Endothelial cell of umbilical vein (primary cell): ENCODE measurements at regions not wholly inside any gene's neighbourhood (a gene's known extent, or its start where the extent isn't known, plus 50 kb on each side); places are given as distances from the start of the nearest gene placed in this dataset.

ENCODE experiments used
- EZH2 ChIP-seq: IDR thresholded peaks from 2 replicates; pipeline ENCODE4 v1.6.1; 2012; ENCODE audit warnings: borderline replicate concordance, low read depth, mild to moderate bottlenecking, moderate library complexity, low read length, inconsistent platforms; ENCODE audit not compliant: severe bottlenecking
- FOS ChIP-seq: IDR thresholded peaks from 2 replicates; pipeline ENCODE4 v1.6.1; 2011; ENCODE audit warnings: mild to moderate bottlenecking, low read length, moderate library complexity, borderline replicate concordance; ENCODE audit not compliant: insufficient read depth
- GATA2 ChIP-seq: IDR thresholded peaks from 2 replicates; pipeline ENCODE4 v1.7.0; 2011; ENCODE audit warnings: low read depth, mild to moderate bottlenecking, moderate library complexity, mixed read lengths, low read length; ENCODE audit not compliant: insufficient read length, insufficient read depth
- JUN ChIP-seq: IDR thresholded peaks from 2 replicates; pipeline ENCODE4 v1.6.1; 2011; ENCODE audit warnings: borderline replicate concordance, low read depth; ENCODE audit not compliant: insufficient read length, insufficient read depth
- MYC ChIP-seq: IDR thresholded peaks from one replicate; pipeline ENCODE4 v1.6.1; 2011; ENCODE audit warnings: mild to moderate bottlenecking, low read depth, low read length
- POLR2A ChIP-seq: IDR thresholded peaks from 2 replicates; pipeline ENCODE4 v1.6.1; 2012; ENCODE audit warnings: low read depth, mild to moderate bottlenecking, control low read depth, low read length
- POLR2AphosphoS5 ChIP-seq: IDR thresholded peaks from 2 replicates; pipeline ENCODE4 v1.6.1; 2012; ENCODE audit warnings: low read depth, mild to moderate bottlenecking, control low read depth, low read length, moderate library complexity; ENCODE audit not compliant: insufficient read depth
- TF ChIP-seq, protein P1 (sequence below), 2 donors: IDR thresholded peaks; 1 replicate in 1 of 2; 2 replicates in 1 of 2; pipeline ENCODE4 v1.5.1; 2011; ENCODE audit warnings: low read length in 2 of 2, mild to moderate bottlenecking in 2 of 2, moderate library complexity in 2 of 2, control low read depth in 1 of 2, inconsistent platforms in 1 of 2, low read depth in 1 of 2; ENCODE audit not compliant: insufficient read depth in 1 of 2; ENCODE audit errors: extremely low read depth in 1 of 2
- TF ChIP-seq, protein P2 (sequence below): IDR thresholded peaks from 2 replicates; pipeline ENCODE4 v1.6.1; 2011; ENCODE audit not compliant: insufficient read depth, insufficient read length

DNA sequence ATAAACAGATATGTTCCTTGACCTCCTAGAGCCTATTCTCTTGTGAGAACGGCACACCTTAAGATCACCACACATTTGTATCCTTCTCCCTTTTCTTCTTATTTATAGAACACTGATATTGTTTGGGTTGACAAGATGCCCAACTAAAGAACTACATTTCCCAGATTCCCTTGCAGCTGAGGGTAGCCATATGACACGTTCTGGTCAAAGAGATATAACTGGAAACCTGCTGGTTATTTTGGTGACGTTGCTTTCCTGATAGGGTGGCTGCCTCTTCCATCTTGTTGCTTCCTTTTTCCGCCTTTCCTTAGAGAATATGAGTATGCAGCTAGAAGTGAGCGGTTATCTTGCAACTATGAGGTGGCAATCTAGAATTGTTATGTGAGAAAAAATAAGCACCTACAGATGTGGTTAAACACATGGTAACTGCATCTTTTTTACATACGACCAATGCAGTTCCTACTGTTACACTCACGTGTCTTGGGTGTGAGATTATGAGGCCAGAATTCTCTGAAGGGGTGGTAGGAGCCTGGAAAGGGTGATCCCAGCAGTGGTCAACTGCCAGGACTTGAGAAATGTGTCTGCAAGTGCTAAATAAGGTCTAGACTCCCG lies 72.9 kb downstream of the SEC61B start:
- TF ChIP-seq, protein P1, sequence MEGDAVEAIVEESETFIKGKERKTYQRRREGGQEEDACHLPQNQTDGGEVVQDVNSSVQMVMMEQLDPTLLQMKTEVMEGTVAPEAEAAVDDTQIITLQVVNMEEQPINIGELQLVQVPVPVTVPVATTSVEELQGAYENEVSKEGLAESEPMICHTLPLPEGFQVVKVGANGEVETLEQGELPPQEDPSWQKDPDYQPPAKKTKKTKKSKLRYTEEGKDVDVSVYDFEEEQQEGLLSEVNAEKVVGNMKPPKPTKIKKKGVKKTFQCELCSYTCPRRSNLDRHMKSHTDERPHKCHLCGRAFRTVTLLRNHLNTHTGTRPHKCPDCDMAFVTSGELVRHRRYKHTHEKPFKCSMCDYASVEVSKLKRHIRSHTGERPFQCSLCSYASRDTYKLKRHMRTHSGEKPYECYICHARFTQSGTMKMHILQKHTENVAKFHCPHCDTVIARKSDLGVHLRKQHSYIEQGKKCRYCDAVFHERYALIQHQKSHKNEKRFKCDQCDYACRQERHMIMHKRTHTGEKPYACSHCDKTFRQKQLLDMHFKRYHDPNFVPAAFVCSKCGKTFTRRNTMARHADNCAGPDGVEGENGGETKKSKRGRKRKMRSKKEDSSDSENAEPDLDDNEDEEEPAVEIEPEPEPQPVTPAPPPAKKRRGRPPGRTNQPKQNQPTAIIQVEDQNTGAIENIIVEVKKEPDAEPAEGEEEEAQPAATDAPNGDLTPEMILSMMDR (IDR thresholded peaks at IDR 0.05; ENCODE audit: extremely low read depth in 1 of 2, insufficient read depth in 1 of 2, low read depth in 1 of 2, low read length in 2 of 2) = no peak
- no peak for TF ChIP-seq JUN
- no peak for TF ChIP-seq POLR2A
- TF ChIP-seq GATA2 = no peak
- no peak for TF ChIP-seq MYC
- TF ChIP-seq EZH2 = no peak
- no peak for TF ChIP-seq POLR2AphosphoS5
- no peak for TF ChIP-seq FOS
- TF ChIP-seq, protein P2, sequence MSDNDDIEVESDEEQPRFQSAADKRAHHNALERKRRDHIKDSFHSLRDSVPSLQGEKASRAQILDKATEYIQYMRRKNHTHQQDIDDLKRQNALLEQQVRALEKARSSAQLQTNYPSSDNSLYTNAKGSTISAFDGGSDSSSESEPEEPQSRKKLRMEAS = no peak
